HG03064 (cell line): ENCODE measurements at regions not wholly inside any gene's neighbourhood (a gene's known extent, or its start where the extent isn't known, plus 50 kb on each side); places are given as distances from the start of the nearest gene placed in this dataset.
"Not testable (repeated sequence)": the region's sequence is repeated elsewhere in the genome, so short reads cannot be mapped to it uniquely, and the experiment has no call there.

Source experiments
- ATAC-seq: cut with Tn5 transposase; IDR thresholded peaks from one replicate; pipeline ENCODE4 v1.9.1; 2021; ENCODE audit warnings: low read depth; ENCODE audit not compliant: unreplicated experiment

DNA sequence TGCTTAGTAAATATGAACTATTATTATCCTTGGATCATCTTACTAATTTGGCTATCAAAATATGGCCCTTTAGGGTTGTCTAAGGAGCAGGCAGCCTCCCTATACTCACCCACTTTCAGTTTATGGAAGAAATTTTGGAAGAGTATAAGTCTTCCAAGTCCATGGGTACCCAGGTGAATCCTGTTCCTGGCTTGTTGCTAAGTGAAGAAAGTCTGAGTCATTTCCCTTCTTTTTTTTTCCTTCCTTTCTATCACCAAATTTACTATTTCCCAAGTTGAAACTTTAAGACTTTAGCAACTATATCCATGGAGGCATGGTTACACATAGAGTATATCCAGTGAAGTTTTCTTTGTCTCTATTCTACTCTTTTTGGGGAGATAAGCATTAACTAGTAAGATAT is 184.0 kb upstream of the ACTBL2 start:
- no peak for ATAC-seq

DNA sequence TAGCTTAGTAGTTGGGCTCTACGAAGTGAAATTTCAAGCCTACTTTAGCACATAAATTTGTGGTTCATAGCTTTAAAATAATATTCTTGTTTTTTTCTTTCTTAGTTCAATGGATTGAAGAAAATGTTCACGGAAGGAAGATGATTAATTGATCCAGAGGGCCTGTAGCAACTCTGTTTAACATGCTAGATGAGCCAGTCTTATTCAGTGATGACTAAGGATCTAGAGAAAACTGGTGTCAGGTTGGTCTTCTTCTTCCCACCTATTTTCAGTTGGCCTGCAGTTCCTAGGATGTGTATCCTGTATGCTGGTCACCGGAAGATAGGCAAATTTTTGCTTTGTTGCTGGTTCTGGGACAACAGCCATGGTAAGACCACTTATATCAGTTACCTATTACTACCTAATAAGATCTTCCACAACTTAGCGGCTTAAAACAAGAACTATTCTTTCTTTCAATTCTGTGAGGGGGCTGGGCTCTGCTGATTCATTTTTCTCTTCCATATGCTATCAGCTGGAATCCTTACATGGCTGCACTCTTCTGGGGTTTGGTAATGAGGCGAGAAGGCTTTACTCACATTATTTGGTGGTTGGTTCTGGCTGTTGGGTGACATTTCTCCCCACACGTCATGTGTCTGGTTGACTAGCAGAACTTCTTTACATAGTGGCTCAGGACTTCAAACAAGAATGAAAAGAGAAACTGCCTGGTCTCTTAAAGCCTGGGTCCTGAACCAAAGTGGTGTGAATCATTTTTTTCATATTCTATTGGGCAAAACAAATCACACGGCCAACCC is 182.7 kb upstream of the ACTBL2 start:
- ATAC-seq = no peak

DNA sequence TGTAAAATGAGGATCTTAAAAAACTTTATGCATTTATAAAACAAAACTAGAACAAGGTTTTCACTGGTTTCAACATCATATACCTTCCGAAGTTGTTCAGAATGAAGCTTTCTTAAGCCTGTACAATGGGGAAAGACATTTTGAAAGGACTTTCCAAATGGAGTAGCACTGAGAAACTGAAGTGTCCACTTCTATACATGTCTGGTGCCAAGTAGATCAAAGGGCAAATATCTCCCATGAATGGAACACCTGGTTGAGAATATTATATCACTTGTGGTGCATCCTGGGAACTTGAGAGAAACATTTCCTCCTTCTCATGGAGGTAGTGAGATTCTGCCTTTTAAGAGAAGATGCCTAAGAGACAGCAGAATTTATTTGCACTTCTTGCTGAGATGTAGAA is 182.1 kb upstream of the ACTBL2 start:
- no peak for ATAC-seq

DNA sequence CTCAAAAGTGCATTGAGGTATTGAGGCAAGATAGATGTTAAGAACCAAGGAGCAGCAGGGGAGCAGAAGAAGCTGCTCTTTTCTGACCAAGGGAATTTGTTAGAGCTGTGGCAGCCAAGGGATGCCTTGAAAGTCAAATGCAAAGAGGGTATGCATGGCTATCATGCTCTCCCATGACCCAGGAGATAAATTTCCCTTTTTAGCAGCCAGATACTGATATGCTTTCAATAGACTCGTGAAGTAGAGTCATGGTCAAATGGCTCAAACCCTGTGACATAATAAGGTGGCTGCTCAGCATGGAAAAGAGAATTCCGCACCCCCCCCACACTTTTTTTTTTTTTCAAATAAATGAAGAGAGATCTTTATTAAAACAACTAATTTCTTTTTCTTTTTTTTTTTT is 180.9 kb upstream of the ACTBL2 start:
- no peak for ATAC-seq

DNA sequence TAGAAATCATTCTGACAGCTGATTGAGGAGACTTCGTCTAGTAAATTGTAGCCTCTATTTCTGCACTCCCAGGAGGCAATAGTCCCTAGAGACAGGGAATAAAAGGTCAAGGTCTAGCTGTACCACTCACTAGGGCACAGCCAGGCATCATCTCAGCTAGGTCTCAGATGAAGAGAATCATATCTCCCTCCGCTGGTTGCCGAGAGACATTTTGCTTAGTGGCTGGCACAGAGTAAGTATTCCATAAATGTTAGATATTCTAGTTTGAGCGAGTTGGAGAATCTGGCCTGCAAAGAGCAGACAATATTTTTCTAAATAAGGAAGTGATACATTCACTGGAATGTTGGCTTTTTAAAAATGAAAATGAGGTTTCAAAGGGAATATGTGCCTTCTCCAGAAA is 180.4 kb upstream of the ACTBL2 start:
- no peak for ATAC-seq

DNA sequence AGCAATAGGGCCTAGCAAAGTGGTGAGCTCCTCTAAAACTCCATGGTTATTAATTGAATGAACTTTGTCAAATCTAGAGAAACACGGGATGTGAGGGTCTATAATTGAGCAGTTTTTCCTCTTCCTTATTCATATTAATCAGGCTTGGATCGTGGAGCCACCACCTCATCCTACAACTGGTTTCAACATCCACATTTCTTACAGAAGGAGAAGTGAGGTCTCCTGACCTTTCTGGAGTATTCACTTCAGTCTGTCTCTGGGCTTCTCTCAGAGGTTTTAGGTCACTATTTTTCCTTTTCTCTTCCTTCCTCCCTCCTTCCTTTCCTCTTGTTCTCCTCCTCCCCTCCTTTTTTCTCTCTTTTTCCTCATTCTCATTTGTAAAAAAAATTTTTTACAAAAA is 177.3 kb upstream of the ACTBL2 start:
- no peak for ATAC-seq

DNA sequence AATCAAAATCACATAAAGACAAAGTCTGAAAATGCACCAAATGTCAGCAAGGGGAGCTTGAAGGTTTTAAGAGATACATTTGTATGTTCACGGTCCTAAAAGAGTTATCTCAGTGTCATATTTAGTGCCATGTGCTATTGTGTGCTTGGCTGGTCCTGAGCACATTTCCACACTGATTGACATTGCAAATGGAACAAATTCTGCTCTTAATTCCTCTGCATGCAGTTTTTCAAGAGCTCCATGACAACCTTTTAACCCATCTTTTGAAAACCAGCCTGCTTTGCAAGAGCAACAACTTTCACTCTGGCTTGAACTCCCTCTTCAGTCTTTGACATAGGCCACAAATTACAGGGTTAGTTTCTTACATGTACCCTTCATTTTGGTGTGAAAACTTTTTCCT is 175.4 kb upstream of the ACTBL2 start:
- no peak for ATAC-seq

DNA sequence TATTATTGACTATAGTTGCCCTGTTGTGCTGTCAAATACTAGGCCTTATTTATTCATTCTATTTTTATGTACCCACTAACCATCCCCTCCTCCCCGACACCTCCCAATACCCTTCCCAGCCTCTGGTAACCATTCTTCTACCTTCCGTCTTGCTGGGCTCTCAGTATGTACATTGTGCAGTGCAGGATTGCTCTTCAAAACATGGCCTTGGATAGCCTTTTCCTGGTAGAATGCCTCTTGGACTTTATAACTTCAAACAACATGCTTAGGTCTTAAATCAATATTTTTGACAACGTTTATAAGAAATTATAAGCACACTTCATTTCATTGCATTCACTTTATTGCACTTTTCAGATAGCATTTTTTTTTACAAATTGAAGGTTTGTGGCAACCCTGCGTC is 172.6 kb upstream of the ACTBL2 start:
- ATAC-seq = no peak

DNA sequence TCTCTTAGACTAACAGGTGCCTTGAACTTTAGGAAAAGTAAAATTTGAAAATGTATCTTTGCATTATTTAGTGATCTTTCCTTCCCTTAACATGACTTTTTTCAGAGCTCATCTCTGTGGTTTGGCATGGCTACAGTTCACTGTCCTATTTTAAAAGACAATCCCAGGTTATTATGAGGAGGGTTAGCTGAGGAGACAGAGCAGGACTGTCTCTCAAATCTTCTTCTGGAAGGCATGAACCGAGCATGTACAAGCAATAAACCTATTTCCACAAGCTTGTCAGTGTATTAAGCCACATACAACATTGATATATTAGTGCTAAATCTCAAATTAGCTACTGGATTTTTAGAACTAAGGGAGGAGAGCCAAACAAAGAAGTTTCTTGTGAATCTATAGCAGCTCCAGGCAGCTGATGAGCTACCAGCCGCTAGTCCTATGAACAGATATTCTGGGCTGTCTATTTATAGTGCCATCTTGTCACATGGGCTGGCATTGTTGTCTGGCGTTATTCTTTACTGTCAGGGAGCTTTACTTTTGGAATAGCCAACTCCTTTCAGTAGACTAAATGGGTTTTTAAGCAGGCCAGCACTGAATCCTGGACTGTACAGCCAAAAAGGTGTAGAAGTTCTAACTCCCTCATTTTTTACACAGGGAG is 171.2 kb upstream of the ACTBL2 start:
- ATAC-seq = no peak

DNA sequence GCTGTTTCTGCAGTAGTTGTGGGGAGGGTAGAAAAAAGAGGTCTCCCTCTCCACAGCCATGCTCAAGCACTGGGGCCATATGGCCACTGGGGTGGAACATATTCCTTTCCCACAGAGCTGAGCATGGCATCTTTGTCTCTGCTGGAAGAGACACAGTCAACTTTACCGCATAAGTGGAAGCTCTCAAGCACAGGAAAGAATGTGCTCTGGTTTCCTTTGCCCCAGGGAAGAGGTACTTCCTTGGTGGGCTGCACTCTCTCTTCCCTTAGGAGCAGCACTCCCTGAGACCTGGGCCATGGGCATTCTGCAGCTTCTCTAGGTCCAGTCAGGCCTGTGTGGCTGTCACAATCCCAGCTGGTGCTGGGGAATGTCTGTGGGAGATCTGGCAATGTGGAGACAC is 168.5 kb upstream of the ACTBL2 start:
- no peak for ATAC-seq

DNA sequence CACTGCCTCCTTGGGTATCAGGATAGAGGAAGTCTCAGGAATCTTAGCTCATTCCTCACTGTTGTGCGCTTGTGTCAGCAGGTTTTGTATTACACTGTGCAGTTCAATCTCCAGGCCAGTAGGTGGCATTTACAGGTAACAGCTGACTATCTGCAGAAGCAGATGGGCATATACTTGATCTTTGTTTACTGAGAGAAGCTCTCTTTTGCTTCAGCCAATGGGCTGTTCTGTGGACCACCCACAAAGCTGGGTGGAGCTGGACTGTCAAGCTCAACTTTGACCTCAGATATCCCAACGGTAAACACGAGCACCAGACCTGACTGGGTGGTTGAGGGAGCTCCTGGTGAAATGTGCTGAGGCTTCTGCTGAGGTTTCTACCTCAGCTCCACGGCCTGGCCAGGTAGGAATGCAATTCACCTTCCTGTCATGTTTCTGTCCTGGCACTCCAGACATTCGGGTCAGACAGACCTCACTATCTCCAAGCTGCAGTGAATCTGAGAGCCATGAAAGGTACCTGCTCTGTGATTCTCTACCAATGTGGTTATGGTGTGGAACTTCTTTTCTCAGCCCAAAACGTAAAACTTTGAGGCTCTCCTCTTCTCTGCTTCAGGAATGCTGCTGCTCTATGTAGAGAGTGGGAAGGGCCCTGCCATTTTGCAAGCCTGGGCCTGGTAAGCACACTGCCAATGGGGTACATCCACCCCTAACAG is 167.9 kb upstream of the ACTBL2 start:
- peak; percentile 88 for ATAC-seq

DNA sequence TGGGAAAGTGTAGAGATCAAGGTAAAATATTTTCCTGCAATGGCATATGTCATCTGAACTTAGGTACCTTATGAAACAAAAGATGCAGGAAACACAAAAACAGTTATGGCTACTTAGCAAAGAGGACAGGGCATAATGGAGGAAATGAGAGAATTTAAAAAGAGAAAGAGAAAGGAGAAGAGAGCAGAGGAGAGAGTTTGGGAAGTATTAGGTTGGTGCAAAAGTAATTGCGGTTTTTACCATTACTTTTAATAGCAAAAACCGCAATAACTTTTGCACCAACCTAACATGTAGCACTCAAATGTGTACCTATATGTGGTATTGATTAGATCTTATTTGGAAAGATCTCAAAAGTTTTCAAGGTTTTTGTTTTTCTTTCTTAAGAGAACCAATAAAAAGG is 160.1 kb upstream of the ACTBL2 start:
- no peak for ATAC-seq

DNA sequence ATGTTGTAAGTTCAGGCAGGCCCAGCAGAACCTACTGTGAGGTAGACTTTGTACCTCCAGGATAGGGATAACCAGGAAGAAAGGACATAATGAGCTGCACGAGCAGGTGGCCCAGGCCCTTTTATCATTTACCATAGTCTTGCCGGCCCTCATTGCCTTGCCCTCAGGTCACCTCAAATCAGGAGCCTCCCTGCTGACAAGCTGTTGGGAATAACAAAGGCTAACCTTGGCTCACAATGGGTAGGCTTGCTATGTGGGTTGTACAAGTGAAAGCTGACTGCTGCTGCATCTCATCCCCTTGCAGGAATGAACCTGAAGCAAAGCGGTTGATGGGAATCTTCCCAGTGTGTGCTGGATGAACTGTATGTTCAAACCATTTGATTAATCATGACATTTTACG is 159.5 kb upstream of the ACTBL2 start:
- ATAC-seq = no peak

DNA sequence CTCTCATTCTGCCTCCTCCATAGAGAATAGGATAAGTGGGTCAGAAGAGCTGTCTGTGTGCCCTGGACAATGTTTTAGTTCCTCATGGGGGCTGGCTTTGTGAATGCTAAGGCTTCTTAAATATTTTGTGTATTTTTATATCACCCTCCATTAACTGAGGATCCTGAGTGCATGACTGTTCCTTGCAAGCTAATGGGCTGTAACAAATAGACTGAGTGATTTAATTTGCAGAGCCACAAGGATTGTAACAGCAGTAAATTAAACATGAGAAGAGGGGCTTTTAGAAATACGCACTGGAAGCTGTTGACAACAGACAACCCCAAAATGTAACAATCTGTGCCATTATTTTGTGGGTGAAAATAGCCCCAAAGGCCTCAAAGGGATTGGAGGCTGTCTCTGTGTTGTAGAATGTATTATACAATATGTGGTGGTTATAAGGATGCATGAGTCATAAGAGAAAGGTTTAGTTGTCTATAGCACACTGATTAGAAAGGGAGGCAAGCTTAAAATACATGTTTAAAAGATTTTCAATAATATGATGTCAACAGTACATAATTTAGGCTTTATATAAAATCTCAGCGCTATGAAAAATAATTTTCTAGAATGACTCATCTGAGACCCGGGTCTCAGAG is 152.7 kb upstream of the ACTBL2 start:
- ATAC-seq = no peak

DNA sequence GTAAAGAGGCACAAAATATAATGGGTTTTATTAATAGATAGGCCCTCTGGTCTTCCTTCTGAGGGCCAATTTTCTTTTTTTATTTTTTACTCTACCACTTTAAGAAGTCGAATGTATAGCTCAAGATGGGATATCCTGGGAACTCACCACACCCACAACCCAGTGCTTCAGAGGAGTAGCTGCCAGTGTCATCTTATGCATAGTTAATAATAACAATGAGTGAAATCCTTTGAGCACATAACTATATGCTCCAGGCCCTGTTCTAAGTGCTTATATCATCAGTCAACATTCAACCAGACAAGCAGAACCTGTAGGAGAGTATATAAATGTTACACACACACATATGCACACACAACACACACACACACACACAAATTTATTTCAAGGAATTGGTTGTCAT is 150.3 kb upstream of the ACTBL2 start:
- ATAC-seq = no peak

DNA sequence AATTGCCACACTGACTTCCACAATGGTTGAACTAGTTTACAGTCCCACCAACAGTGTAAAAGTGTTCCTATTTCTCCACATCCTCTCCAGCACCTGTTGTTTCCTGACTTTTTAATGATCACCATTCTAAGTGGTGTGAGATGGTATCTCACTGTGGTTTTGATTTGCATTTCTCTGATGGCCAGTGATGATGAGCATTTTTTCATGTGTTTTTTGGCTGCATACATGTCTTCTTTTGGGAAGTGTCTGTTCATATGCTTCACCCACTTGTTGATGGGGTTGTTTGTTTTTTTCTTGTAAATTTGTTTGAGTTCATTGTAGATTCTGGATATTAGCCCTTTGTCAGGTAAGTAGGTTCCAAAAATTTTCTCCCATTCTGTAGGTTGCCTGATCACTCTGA is 148.5 kb upstream of the ACTBL2 start:
- ATAC-seq = not testable (repeated sequence)

DNA sequence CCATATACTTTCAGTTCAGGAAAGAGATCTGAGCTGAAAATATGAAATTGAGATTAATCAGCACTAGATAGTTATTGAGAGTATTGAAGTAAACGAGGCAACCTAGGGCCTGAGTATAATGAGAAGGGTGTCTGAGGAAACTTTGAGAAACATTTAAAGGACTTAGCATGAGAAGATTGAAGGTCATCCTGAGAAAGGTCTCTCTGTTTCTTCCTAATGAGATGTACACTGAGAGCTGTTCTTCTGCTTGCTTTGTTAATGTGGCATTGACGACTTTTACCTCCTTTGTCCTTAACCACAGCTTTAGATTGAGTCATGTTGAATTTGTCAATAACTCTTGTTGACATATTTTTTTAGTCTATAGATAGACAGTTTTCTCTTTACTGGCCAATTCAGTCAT is 145.1 kb upstream of the ACTBL2 start:
- ATAC-seq = no peak

DNA sequence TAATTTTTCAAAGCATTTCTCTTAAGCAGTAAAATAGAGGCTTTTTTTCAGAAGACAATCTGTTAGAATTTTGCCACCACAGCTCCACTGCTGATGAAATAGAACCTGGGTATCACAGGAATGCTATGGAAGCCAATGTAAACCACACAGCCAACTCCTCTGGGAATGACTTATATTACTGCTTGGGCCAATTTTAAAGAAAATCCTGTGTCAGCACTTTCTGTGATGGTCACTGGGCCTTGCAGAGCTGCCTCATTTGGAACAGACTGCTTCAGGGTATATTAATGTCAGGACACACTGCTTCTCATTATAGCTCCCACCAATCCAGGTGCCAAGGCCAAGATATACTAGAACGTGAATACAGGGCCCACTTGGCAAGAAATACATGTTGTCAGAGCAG is 144.1 kb upstream of the ACTBL2 start:
- no peak for ATAC-seq

DNA sequence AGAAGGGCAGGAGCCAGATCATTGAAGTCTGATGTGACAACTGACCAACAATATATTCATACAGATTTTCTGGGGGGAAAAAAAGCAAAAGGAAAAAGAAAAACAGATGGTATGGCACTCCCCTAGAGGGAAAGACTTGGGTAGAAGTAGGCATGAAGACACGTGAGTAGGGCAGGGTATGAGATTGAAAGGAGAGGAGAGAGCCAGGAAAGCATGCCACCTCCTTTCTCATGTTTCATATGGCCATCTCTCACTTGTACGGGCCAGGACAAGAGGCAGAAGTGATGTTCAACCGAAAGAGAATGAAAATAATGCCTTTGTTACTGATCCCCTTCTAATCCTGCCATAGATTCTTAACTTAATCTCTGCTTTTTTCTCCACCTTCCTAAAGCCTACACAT is 139.0 kb upstream of the ACTBL2 start:
- ATAC-seq = no peak

DNA sequence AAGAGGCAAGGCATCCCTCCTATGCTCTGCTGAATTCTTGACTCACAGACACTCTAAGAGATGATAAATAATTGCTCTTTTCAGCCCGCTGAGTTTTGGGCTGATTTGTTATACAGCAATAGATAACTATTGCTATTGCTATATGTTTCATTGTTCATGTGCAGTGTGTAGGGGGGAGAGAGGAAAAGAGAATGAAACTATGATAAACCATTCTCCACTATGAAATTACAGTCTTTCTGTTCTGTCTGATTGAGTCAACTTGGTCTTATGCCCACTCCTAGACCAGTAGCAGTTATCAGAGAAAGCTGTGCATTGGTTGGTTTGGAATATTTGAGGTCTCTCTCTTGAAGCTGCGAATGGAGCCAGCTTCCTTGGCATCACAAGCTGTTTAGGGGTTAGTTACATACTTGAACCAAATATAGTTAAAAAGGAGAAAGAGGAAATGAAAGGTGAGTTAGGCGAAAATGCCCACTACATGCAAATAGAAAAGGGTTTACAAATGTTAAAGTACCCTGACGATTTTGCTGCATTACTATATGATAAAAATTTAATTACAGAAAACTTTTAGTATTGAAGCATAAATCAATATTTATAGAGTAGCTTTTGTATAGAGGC is 136.3 kb upstream of the ACTBL2 start:
- no peak for ATAC-seq

DNA sequence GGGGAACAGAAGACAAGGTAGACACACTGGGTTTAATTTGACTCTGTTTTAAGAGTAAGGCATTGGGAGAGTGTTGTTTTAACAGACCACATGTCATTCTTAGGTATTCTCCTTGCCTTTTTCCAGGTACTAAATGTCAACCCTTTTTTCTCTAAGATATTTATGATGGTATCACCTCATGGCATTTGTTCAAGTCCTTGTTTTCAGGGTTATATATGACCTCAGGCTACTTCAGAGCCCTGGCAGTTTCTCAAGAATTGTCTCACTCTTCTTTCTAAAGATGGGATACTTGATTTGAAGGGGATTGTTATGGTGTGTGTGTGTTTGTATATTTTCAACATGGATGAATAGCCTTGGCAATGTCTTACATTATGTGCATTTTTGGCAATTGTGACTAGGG is 131.1 kb upstream of the ACTBL2 start:
- no peak for ATAC-seq
